ENCODE measurements at regions not wholly inside any gene's neighbourhood (a gene's known extent, or its start where the extent isn't known, plus 50 kb on each side); places are given as distances from the start of the nearest gene placed in this dataset.

GRCh38 chr20:57047281-57048026, 219.0 kb downstream of the BMP7 start:
- no peak overlapping the region for H3K4me3 Mint-ChIP-seq
- no peak for ATAC-seq
- no peaks in the 10 kb centered on the region for H3K27me3 Mint-ChIP-seq (ENCODE audit: low read depth)
- no peaks in the 10 kb centered on the region for H3K9me3 Mint-ChIP-seq (ENCODE audit: insufficient read depth)
- POLR2A ChIA-PET, result no interaction called here
- CTCF ChIA-PET, result no interaction called here
- DNase-seq, result no peak
- no peaks in the 10 kb centered on the region for H3K36me3 Mint-ChIP-seq (ENCODE audit: low read depth)
- H3K4me1 Mint-ChIP-seq (ENCODE audit: low read depth), result no peaks in the 10 kb centered on the region
- no peak overlapping the region for H3K27ac Mint-ChIP-seq

- Mint-ChIP-seq H3K4me3 (no peak overlapping the region), H3K36me3 (ENCODE audit: low read depth) (no peaks in the 10 kb centered on the region), H3K27ac (no peak overlapping the region), H3K27me3 (ENCODE audit: low read depth) (no peaks in the 10 kb centered on the region), H3K9me3 (ENCODE audit: insufficient read depth) (peaks cover 4% of the 10 kb centered on the region), H3K4me1 (ENCODE audit: low read depth) (no peaks in the 10 kb centered on the region)
- DNase-seq (peak; percentile 22), ATAC-seq (peak; percentile 51)
- CTCF ChIA-PET, result no interaction called here
- POLR2A ChIA-PET, result no interaction called here
Observed at GRCh38 chr20:57048027-57048869, 218.2 kb downstream of the BMP7 start.

GRCh38 chr20:57049296-57049695, 217.1 kb downstream of the BMP7 start:
- Mint-ChIP-seq H3K36me3 (ENCODE audit: low read depth) (no peaks in the 10 kb centered on the region), H3K27me3 (ENCODE audit: low read depth) (no peaks in the 10 kb centered on the region), H3K4me1 (ENCODE audit: low read depth) (no peaks in the 10 kb centered on the region), H3K9me3 (ENCODE audit: insufficient read depth) (peaks cover 4% of the 10 kb centered on the region), H3K4me3 (no peak overlapping the region), H3K27ac (no peak overlapping the region)
- POLR2A ChIA-PET, result no interaction called here
- DNase-seq (no peak), ATAC-seq (no peak)
- CTCF ChIA-PET, result no interaction called here

DNA sequence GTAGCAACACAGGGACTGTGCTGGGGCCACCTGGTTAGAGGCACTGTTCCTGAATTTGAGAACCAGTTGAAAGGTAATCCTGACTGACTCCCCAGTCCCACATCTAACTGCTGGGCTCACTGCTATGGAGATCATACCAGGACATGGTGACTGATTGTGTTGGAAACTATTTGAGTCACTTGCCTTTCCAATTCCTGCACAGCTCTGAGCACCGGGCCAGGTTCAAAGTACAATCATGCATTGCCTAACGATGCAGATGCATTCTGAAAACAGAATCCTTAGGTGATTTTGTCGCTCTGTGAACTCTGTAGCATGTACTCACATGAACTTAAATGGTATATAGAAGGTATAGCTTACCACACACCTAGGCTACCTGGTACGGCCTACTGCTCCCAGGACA, 215.3 kb downstream of the BMP7 start:
- ATAC-seq, result no peak
- CTCF ChIA-PET, result no interaction called here

DNA sequence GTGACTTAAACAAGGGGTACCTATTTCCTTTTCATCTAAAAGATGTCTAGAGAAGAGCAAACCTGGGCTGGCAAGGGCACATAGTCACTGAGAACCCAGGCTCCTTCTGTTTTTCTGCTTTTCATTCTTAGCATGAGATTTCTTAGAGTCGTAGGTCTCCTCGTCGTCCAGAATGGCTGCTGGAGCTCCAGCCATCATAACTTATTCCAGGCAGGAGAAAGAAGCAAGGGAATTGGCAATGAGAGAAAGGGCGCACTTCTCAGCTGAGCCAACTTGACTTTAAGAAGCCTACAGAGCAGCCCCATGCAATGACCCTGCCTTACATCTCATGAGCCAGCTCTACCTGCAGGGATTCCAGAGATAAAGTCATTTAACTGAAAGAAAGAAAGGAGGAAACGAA, 213.4 kb downstream of the BMP7 start:
- no peak overlapping the region for H3K4me3 Mint-ChIP-seq
- H3K36me3 Mint-ChIP-seq (ENCODE audit: low read depth), result no peaks in the 10 kb centered on the region

More for the DNA sequence above, 215.3 kb downstream of the BMP7 start:
- no peak for DNase-seq
- peaks cover 4% of the 10 kb centered on the region for H3K9me3 Mint-ChIP-seq (ENCODE audit: insufficient read depth)
- H3K4me3 Mint-ChIP-seq, result no peak overlapping the region
- no peaks in the 10 kb centered on the region for H3K36me3 Mint-ChIP-seq (ENCODE audit: low read depth)
- no peak overlapping the region for H3K27ac Mint-ChIP-seq
- no peaks in the 10 kb centered on the region for H3K4me1 Mint-ChIP-seq (ENCODE audit: low read depth)
- POLR2A ChIA-PET, result no interaction called here
- no peaks in the 10 kb centered on the region for H3K27me3 Mint-ChIP-seq (ENCODE audit: low read depth)

DNA sequence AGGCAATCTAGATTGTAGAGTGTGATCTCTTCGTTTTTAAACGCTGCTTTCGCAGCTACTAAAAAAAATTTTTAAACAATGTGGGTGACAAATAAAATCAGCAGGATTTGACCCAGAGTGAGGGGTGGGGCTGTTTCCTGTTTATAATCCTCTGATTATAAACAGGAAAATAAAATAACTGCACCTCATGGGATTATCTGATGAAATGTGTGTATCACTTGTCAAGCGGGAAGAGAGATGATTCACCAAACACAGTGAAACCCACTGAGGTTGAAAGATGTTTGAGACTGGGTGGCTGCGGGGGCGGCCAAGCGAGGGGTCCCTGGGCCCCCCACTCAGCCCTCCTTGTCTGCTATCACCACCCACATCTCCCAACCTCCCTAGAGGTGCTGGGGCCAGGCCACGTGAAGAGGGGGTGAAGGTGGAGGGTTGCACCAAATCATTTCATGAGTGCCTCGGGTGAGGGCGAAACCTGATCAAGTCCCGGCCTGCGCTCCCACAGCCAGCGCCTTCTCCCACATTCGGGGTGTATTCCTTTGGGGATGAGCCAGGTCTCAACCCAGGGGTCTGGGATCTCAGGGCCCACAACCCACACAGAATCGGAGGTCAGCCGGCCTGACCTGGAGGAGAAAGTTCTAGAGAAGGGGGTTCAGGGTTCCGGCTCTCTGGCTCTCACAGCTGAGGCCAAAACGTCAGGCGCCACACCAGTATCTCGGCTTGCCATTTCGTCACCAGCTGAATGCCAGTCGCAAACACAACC, 212.5 kb downstream of the BMP7 start:
- no peaks in the 10 kb centered on the region for H3K27me3 Mint-ChIP-seq (ENCODE audit: low read depth)
- POLR2A ChIA-PET, result no interaction called here
- H3K4me1 Mint-ChIP-seq (ENCODE audit: low read depth), result no peaks in the 10 kb centered on the region
- no peak overlapping the region for H3K27ac Mint-ChIP-seq
- H3K4me3 Mint-ChIP-seq, result no peak overlapping the region
- no peaks in the 10 kb centered on the region for H3K36me3 Mint-ChIP-seq (ENCODE audit: low read depth)
- ATAC-seq, result no peak
- peaks cover 4% of the 10 kb centered on the region for H3K9me3 Mint-ChIP-seq (ENCODE audit: insufficient read depth)
- CTCF ChIA-PET, result no interaction called here
- no peak for DNase-seq

More for the DNA sequence above, 213.4 kb downstream of the BMP7 start:
- ChIA-PET CTCF (interaction anchor here (0.5 kb wide), 1 partner anchor 502 kb away, joined by 3 read pairs; no protein-coding TSS in a partner anchor), POLR2A (no interaction called here)
- DNase-seq (no peak), ATAC-seq (no peak)
- H3K4me1 Mint-ChIP-seq (ENCODE audit: low read depth), result no peaks in the 10 kb centered on the region
- H3K9me3 Mint-ChIP-seq (ENCODE audit: insufficient read depth), result peaks cover 4% of the 10 kb centered on the region
- no peaks in the 10 kb centered on the region for H3K27me3 Mint-ChIP-seq (ENCODE audit: low read depth)
- H3K27ac Mint-ChIP-seq, result no peak overlapping the region

DNA sequence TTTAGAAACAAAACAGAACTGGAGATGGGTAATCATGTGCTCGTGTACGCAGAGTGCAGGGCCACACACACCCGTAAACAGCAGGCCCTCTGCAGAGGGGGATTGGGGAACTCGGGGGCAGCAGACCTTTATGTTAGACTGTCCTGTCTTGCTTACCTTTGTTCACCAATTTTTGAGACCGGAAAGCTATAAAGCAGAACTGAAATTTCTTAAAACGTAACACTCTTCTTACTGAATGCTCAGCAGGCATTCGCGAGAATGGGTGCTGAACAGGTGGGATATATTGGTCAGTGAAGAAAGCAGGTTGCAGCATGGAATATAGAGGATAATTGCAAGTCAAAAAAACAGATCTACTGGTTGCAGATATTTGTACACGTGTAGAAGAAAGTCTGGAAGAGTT, 211.1 kb downstream of the BMP7 start:
- CTCF ChIA-PET, result no interaction called here
- Mint-ChIP-seq H3K36me3 (ENCODE audit: low read depth) (no peaks in the 10 kb centered on the region), H3K4me3 (no peak overlapping the region), H3K4me1 (ENCODE audit: low read depth) (no peaks in the 10 kb centered on the region), H3K27ac (no peak overlapping the region), H3K9me3 (ENCODE audit: insufficient read depth) (peaks cover 4% of the 10 kb centered on the region), H3K27me3 (ENCODE audit: low read depth) (no peaks in the 10 kb centered on the region)
- POLR2A ChIA-PET, result no interaction called here
- no peak for ATAC-seq
- no peak for DNase-seq

- DNase-seq (no peak), ATAC-seq (no peak)
- Mint-ChIP-seq H3K9me3 (ENCODE audit: insufficient read depth) (peaks cover 4% of the 10 kb centered on the region), H3K36me3 (ENCODE audit: low read depth) (no peaks in the 10 kb centered on the region), H3K4me1 (ENCODE audit: low read depth) (no peaks in the 10 kb centered on the region), H3K27ac (no peak overlapping the region), H3K27me3 (ENCODE audit: low read depth) (peaks cover 2% of the 10 kb centered on the region), H3K4me3 (no peak overlapping the region)
- POLR2A ChIA-PET, result no interaction called here
- CTCF ChIA-PET, result no interaction called here
Observed at GRCh38 chr20:57056651-57057050, 209.8 kb downstream of the BMP7 start.

DNA sequence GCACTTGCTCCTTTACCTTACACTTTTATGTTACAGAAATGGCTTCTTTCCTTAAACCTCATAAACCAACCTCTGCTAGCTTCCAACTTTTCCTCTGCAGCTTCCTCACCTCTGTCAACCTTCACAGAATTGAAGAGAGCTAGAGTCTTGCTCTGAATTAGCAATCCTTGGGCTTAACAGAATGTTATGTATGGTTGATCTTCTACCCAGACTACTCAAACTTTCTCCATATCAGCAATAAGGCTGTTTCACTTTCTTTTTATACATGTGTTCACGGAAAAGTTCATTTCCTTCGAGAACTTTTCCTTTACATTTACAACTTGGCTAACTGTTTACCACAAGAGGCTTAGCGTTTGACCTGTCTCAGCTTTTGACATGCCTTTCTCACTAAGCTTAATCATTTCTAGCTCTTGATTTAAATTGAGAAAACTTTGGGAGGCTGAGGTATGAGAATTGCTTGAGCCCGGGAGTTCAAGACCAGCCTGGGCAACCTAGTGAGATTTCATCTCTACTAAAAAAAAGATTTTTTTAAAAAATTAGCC, 207.3 kb downstream of the BMP7 start:
- no peak for ATAC-seq
- ChIA-PET CTCF (no interaction called here), POLR2A (no interaction called here)
- Mint-ChIP-seq H3K27me3 (ENCODE audit: low read depth) (peaks cover 4% of the 10 kb centered on the region), H3K4me3 (no peak overlapping the region), H3K27ac (no peak overlapping the region), H3K4me1 (ENCODE audit: low read depth) (no peaks in the 10 kb centered on the region), H3K36me3 (ENCODE audit: low read depth) (no peaks in the 10 kb centered on the region), H3K9me3 (ENCODE audit: insufficient read depth) (no peaks in the 10 kb centered on the region)
- DNase-seq, result no peak

- CTCF ChIA-PET, result interaction anchor here (1.3 kb wide), 1 partner anchor 510 kb away, joined by 5 read pairs; no protein-coding TSS in a partner anchor
Observed at GRCh38 chr20:57060407-57061050, 205.9 kb downstream of the BMP7 start.

DNA sequence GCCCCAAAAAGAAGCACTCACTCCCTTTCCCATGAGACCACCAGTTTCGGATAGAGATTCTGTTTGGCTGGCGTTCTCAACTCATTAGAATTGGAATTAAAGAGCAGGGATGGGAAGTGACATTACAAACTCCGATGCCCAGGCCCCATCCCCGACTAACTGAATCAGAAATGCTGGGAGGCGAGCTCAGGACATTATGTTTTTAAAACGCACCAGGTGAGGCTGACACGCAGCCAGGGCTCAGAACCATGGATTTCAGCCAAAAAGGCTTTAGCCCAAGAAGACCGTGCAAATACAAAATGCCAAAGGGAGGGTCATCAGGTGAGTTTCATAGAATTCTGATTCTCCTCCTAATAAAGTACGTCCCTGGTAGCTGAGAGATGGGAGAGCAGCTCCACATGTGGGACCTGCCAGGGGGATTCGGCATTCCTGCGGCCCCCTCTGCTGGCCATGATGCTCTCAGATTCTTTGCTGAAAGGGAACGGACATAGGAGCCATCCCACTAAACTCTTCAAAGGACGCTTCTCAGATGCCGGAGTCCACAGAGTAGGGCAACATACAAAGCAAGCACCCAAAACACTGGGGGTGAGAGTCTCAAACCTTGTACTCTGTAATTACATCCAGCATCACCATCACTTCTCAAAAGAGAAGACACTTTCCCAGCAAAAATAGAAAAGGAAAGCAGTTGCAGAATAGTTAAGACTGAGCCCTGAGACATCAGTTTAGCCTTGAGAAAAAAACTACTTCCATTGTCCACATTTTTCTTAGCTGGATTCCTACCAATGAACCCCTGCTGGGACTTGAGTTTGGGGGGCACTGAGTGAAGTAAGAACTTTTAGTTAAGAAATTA, 205.2 kb downstream of the BMP7 start:
- DNase-seq, result peak; percentile 22
- Mint-ChIP-seq H3K27me3 (ENCODE audit: low read depth) (peaks cover 9% of the 10 kb centered on the region), H3K9me3 (ENCODE audit: insufficient read depth) (no peaks in the 10 kb centered on the region), H3K27ac (no peak overlapping the region), H3K4me1 (ENCODE audit: low read depth) (no peaks in the 10 kb centered on the region), H3K36me3 (ENCODE audit: low read depth) (no peaks in the 10 kb centered on the region), H3K4me3 (no peak overlapping the region)
- no peak for ATAC-seq
- POLR2A ChIA-PET, result no interaction called here
- CTCF ChIA-PET, result interaction anchor here (1.3 kb wide), 1 partner anchor 511 kb away, joined by 5 read pairs; no protein-coding TSS in a partner anchor

More at GRCh38 chr20:57060407-57061050, 205.9 kb downstream of the BMP7 start:
- Mint-ChIP-seq H3K36me3 (ENCODE audit: low read depth) (no peaks in the 10 kb centered on the region), H3K4me3 (no peak overlapping the region), H3K9me3 (ENCODE audit: insufficient read depth) (no peaks in the 10 kb centered on the region), H3K27me3 (ENCODE audit: low read depth) (peaks cover 4% of the 10 kb centered on the region), H3K27ac (no peak overlapping the region), H3K4me1 (ENCODE audit: low read depth) (no peaks in the 10 kb centered on the region)
- DNase-seq, result no peak
- POLR2A ChIA-PET, result no interaction called here
- no peak for ATAC-seq
